ENCODE measurements at regions not wholly inside any gene's neighbourhood (a gene's known extent, or its start where the extent isn't known, plus 50 kb on each side); places are given as distances from the start of the nearest gene placed in this dataset.

DNA sequence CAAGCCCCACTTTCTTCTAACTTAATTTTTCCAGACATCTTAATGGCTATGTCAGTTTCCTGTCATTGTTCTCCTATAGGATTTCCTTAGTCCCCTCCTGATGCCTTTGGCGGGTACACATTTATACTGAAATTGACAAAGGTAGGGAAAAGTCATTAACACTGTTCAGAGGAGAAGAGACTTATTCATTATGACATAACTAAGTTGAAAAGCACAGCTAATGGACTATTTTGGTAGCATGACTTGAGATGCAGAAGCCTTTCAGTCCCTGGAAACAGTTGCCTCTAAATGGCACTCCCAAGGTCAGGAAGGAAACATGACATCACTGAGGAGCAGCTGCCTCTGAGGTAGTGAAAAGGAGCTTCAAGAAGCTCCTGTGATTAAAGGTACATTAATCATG, 317.5 kb upstream of the KITLG start:
- H3K4me3 ChIP-seq = no peak overlapping the region
- TF ChIP-seq EZH2 (IDR thresholded peaks at IDR 0.05; ENCODE audit: low read depth) = no peak
- TF ChIP-seq, protein P1, sequence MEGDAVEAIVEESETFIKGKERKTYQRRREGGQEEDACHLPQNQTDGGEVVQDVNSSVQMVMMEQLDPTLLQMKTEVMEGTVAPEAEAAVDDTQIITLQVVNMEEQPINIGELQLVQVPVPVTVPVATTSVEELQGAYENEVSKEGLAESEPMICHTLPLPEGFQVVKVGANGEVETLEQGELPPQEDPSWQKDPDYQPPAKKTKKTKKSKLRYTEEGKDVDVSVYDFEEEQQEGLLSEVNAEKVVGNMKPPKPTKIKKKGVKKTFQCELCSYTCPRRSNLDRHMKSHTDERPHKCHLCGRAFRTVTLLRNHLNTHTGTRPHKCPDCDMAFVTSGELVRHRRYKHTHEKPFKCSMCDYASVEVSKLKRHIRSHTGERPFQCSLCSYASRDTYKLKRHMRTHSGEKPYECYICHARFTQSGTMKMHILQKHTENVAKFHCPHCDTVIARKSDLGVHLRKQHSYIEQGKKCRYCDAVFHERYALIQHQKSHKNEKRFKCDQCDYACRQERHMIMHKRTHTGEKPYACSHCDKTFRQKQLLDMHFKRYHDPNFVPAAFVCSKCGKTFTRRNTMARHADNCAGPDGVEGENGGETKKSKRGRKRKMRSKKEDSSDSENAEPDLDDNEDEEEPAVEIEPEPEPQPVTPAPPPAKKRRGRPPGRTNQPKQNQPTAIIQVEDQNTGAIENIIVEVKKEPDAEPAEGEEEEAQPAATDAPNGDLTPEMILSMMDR (conservative IDR thresholded peaks at IDR 0.05) = no peak
- ChIA-PET POLR2A (ENCODE audit: unreplicated experiment) (no interaction called here), CTCF (no interaction called here)
- H3K36me3 ChIP-seq (ENCODE audit: low read depth) = no peaks in the 10 kb centered on the region
- intact Hi-C loops (cut with micrococcal nuclease; ENCODE audit: unreplicated experiment) = no loop called here
- H3K9me3 ChIP-seq (ENCODE audit: insufficient read depth, low read depth) = no peaks in the 10 kb centered on the region
- H3K27ac ChIP-seq = no peak overlapping the region
- H2AFZ ChIP-seq = no peak overlapping the region
- no TSS peak for BruUV-seq (replicated peaks)
- 0 out of 2 replicates have a peak, but pooled peaks cover 5% of the 10 kb centered on the region for H3K9me2 ChIP-seq (ENCODE audit: insufficient read depth)
- DNase-seq = no peak
- no peaks in the 10 kb centered on the region for H3F3A ChIP-seq (ENCODE audit: insufficient read depth, low read depth)
- no peak overlapping the region for H3K4me2 ChIP-seq
- H3K27me3 ChIP-seq (ENCODE audit: insufficient read depth, low read depth) = no peaks in the 10 kb centered on the region
- H3K4me1 ChIP-seq (replicated peaks; ENCODE audit: insufficient read depth) = no peaks in the 10 kb centered on the region
- H3K79me2 ChIP-seq (ENCODE audit: low read depth) = no peaks in the 10 kb centered on the region
- no peaks in the 10 kb centered on the region for H4K20me1 ChIP-seq (ENCODE audit: insufficient read depth)

GRCh38 chr12:88896958-88897357, 316.7 kb upstream of the KITLG start:
- CTCF ChIA-PET = no interaction called here
- Histone ChIP-seq H3K9me2 (ENCODE audit: insufficient read depth) (0 out of 2 replicates have a peak, but pooled peaks cover 5% of the 10 kb centered on the region), H2AFZ (no peak overlapping the region), H3K4me1 (replicated peaks; ENCODE audit: insufficient read depth) (no peaks in the 10 kb centered on the region), H3K4me2 (no peak overlapping the region), H3K27ac (no peak overlapping the region), H3K9me3 (ENCODE audit: insufficient read depth, low read depth) (no peaks in the 10 kb centered on the region), H3F3A (ENCODE audit: insufficient read depth, low read depth) (no peaks in the 10 kb centered on the region), H3K27me3 (ENCODE audit: insufficient read depth, low read depth) (no peaks in the 10 kb centered on the region), H3K4me3 (no peak overlapping the region), H3K79me2 (ENCODE audit: low read depth) (no peaks in the 10 kb centered on the region), H3K36me3 (ENCODE audit: low read depth) (no peaks in the 10 kb centered on the region), H4K20me1 (ENCODE audit: insufficient read depth) (no peaks in the 10 kb centered on the region)
- TF ChIP-seq, protein P1 (conservative IDR thresholded peaks at IDR 0.05) = no peak
- DNase-seq = no peak
- POLR2A ChIA-PET (ENCODE audit: unreplicated experiment) = no interaction called here
- no TSS peak for BruUV-seq (replicated peaks)
- intact Hi-C loops (cut with micrococcal nuclease; ENCODE audit: unreplicated experiment) = no loop called here

DNA sequence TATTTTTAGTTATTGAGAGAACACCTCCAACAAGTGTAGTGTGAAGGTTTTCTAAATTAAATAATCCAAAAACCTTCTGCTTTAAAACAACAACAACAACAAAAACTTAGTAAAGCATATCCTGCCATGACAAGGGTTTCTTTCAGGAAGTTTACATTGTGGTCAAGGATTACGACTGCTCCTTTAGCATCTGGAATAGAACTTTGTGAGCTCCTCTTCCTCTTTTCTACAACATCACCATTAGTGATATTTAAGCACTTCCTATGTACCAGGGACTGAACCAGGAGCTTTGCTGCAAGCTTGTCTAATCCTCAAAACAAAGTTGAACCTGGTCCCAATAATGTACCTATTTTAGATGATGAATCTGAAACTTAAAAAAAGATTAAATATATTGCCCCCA, 315.4 kb upstream of the KITLG start:
- no peaks in the 10 kb centered on the region for H3K27me3 ChIP-seq (ENCODE audit: insufficient read depth, low read depth)
- H2AFZ ChIP-seq = no peak overlapping the region
- H3K27ac ChIP-seq = no peak overlapping the region
- no peaks in the 10 kb centered on the region for H3K9me3 ChIP-seq (ENCODE audit: insufficient read depth, low read depth)
- H4K20me1 ChIP-seq (ENCODE audit: insufficient read depth) = no peaks in the 10 kb centered on the region
- H3K4me1 ChIP-seq (replicated peaks; ENCODE audit: insufficient read depth) = no peaks in the 10 kb centered on the region
- H3K4me2 ChIP-seq = no peak overlapping the region
- POLR2A ChIA-PET (ENCODE audit: unreplicated experiment) = no interaction called here
- H3K36me3 ChIP-seq (ENCODE audit: low read depth) = no peaks in the 10 kb centered on the region
- no peaks in the 10 kb centered on the region for H3K79me2 ChIP-seq (ENCODE audit: low read depth)
- intact Hi-C loops (cut with micrococcal nuclease; ENCODE audit: unreplicated experiment) = no loop called here
- no peak for DNase-seq
- peaks cover 5% of the 10 kb centered on the region; the same call in 1 of the 2 replicates for H3K9me2 ChIP-seq (ENCODE audit: insufficient read depth)
- CTCF ChIA-PET = no interaction called here
- no peak overlapping the region for H3K4me3 ChIP-seq
- no TSS peak for BruUV-seq (replicated peaks)
- TF ChIP-seq, protein P1 (conservative IDR thresholded peaks at IDR 0.05) = no peak
- TF ChIP-seq EZH2 (IDR thresholded peaks at IDR 0.05; ENCODE audit: low read depth) = no peak
- H3F3A ChIP-seq (ENCODE audit: insufficient read depth, low read depth) = no peaks in the 10 kb centered on the region
